SK-N-SH (cell line): ENCODE measurements at regions not wholly inside any gene's neighbourhood (a gene's known extent, or its start where the extent isn't known, plus 50 kb on each side); places are given as distances from the start of the nearest gene placed in this dataset.

Source experiments
- CTCF ChIA-PET: fragments of 300-600, 350-600 bp; formaldehyde crosslinking; extraction: SDS; loops from one replicate; lab custom pipeline; 2021; lab: Yijun Ruan, JAX
- POLR2A ChIA-PET: fragments of 350-600 bp; sonication (Branson Sonifier 250); formaldehyde crosslinking; extraction: SDS; loops from one replicate; lab custom pipeline; 2020; ENCODE audit warnings: antibody characterized with exemption, inconsistent platforms; lab: Yijun Ruan, JAX
- DNase-seq: peaks from one replicate; pipeline ENCODE4 v3.0.0; 2012
- H2AFZ ChIP-seq: fragments of 200-600 bp; sonication (generic); 2 replicates; pipeline ENCODE4 v1.8.1; 2016; ENCODE audit warnings: antibody characterized with exemption, mild to moderate bottlenecking, low read depth
- H3F3A ChIP-seq: fragments of 200-600 bp; sonication (generic); replicated peaks from 2 replicates; pipeline ENCODE3; 2016; ENCODE audit warnings: antibody characterized with exemption, mild to moderate bottlenecking; ENCODE audit not compliant: insufficient read depth
- H3K27ac ChIP-seq, 2 experiments: fragments of 200-500 bp in 1 of 2; fragments of 200-600 bp in 1 of 2; sonication (Bioruptor generic) in 1 of 2; sonication (generic), shearing (Covaris generic) in 1 of 2; 2 replicates each; pipeline versions ENCODE4 v1.5.1 to v1.6.1; 2014 to 2016; ENCODE audit warnings: low read depth in 2 of 2, inconsistent platforms in 1 of 2, low read length in 1 of 2, mild to moderate bottlenecking in 1 of 2, mixed read lengths in 1 of 2
- H3K27me3 ChIP-seq: fragments of 200-600 bp; sonication (generic), shearing (Covaris generic); 2 replicates; pipeline ENCODE4 v1.6.1; 2016; ENCODE audit warnings: mixed run types; ENCODE audit not compliant: insufficient read depth
- H3K36me3 ChIP-seq, 2 experiments: fragments of 200-500 bp in 1 of 2; fragments of 200-600 bp in 1 of 2; sonication (Bioruptor generic) in 1 of 2; sonication (generic) in 1 of 2; replicated peaks in 1 of 2; 2 replicates each; pipeline versions ENCODE3 to v1.5.1; 2014 to 2016; ENCODE audit warnings: low read length in 1 of 2, mild to moderate bottlenecking in 1 of 2; ENCODE audit not compliant: insufficient read depth in 2 of 2, control insufficient read depth in 1 of 2
- H3K4me1 ChIP-seq, 2 experiments: fragments of 200-500 bp in 1 of 2; fragments of 200-600 bp in 1 of 2; sonication (Bioruptor generic) in 1 of 2; sonication (generic), shearing (Covaris generic) in 1 of 2; 2 replicates each; pipeline versions ENCODE4 v1.5.1 to v1.6.1; 2014 to 2016; ENCODE audit warnings: low read depth in 1 of 2, low read length in 1 of 2, mixed run types in 1 of 2; ENCODE audit not compliant: insufficient read depth in 2 of 2, control insufficient read depth in 1 of 2
- H3K4me2 ChIP-seq: fragments of 200-600 bp; sonication (generic), shearing (Covaris generic); 2 replicates; pipeline ENCODE4 v1.6.1; 2017; ENCODE audit warnings: mixed run types
- H3K4me3 ChIP-seq, 2 experiments: fragments of 200-500 bp in 1 of 2; fragments of 200-600 bp in 1 of 2; sonication (Bioruptor generic) in 1 of 2; sonication (generic), shearing (Covaris generic) in 1 of 2; 2 replicates each; pipeline versions ENCODE4 v1.5.1 to v1.8.1; 2014 to 2016; ENCODE audit warnings: low read depth in 2 of 2, inconsistent platforms in 1 of 2, low read length in 1 of 2, mild to moderate bottlenecking in 1 of 2, mixed read lengths in 1 of 2, moderate library complexity in 1 of 2
- H3K79me2 ChIP-seq: fragments of 200-600 bp; sonication (generic); 2 replicates; pipeline ENCODE4 v1.8.1; 2017; ENCODE audit warnings: mild to moderate bottlenecking; ENCODE audit not compliant: insufficient read depth
- H3K9ac ChIP-seq: fragments of 200-600 bp; sonication (generic); 2 replicates; pipeline ENCODE4 v1.6.1; 2017; ENCODE audit warnings: mixed run types
- H3K9me2 ChIP-seq: fragments of 200-600 bp; sonication (generic); 2 replicates; pipeline ENCODE4 v1.6.1; 2017; ENCODE audit warnings: mixed run types
- H3K9me3 ChIP-seq: fragments of 200-600 bp; sonication (generic); 2 replicates; pipeline ENCODE4 v1.6.1; 2017; ENCODE audit warnings: mixed run types, mild to moderate bottlenecking, moderate library complexity
- H4K20me1 ChIP-seq: fragments of 200-600 bp; sonication (generic); 2 replicates; pipeline ENCODE4 v1.6.1; 2017; ENCODE audit warnings: mild to moderate bottlenecking, mixed run types; ENCODE audit not compliant: insufficient read depth
- CHD2 ChIP-seq: fragments of 150-350 bp; IDR thresholded peaks from 2 replicates; pipeline ENCODE4 v1.6.1; 2018; ENCODE audit warnings: low read length; ENCODE audit not compliant: partially characterized antibody
- ELF1 ChIP-seq: IDR thresholded peaks from 2 replicates; pipeline ENCODE4 v1.4.0; 2012
- FOXJ3 ChIP-seq: sonication (generic); formaldehyde crosslinking; IDR thresholded peaks from 2 replicates; pipeline ENCODE4 v1.5.1; 2020; ENCODE audit warnings: mild to moderate bottlenecking, missing genetic modification reagents
- JUND ChIP-seq: IDR thresholded peaks from 2 replicates; pipeline ENCODE4 v1.4.0; 2012
- MEF2A ChIP-seq: IDR thresholded peaks from 2 replicates; pipeline ENCODE4 v1.4.0; 2012; ENCODE audit warnings: low read depth, borderline replicate concordance
- NRF1 ChIP-seq: IDR thresholded peaks from 2 replicates; pipeline ENCODE4 v1.6.1; 2012; ENCODE audit warnings: low read depth, mild to moderate bottlenecking, low read length
- PBX3 ChIP-seq: IDR thresholded peaks from 2 replicates; pipeline ENCODE4; 2012
- RAD21 ChIP-seq: IDR thresholded peaks from 2 replicates; pipeline ENCODE4 v1.6.1; 2012; ENCODE audit warnings: mild to moderate bottlenecking, low read length
- RCOR1 ChIP-seq: fragments of 150-350 bp; IDR thresholded peaks from 2 replicates; pipeline ENCODE4 v1.6.1; 2017; ENCODE audit warnings: antibody characterized with exemption, low read length
- REST ChIP-seq: IDR thresholded peaks from 2 replicates; pipeline ENCODE4 v1.6.1; 2012; ENCODE audit warnings: mild to moderate bottlenecking, low read depth, low read length, moderate library complexity
- RFX5 ChIP-seq: IDR thresholded peaks from 2 replicates; pipeline ENCODE4 v1.6.1; 2012; ENCODE audit warnings: mild to moderate bottlenecking, improper control_type of control experiment, low read length
- RXRA ChIP-seq: IDR thresholded peaks from 2 replicates; pipeline ENCODE4 v1.4.0; 2012; ENCODE audit warnings: low read depth, mild to moderate bottlenecking, borderline replicate concordance
- YY1 ChIP-seq: IDR thresholded peaks from 2 replicates; pipeline ENCODE4 v1.4.0; 2012; ENCODE audit warnings: low read depth, mild to moderate bottlenecking
- WGBS: methylation state at CpG from one replicate; pipeline ENCODE4 v1.1.6; 2017; ENCODE audit warnings: low lambda C conversion rate; 5-methylcytosine and 5-hydroxymethylcytosine counted together
- TF ChIP-seq, protein P1 (sequence below): fragments of 150-350 bp; IDR thresholded peaks from 2 replicates; pipeline ENCODE4 v1.6.1; 2017; ENCODE audit warnings: antibody characterized with exemption, low read length, low read depth, borderline replicate concordance
- TF ChIP-seq, protein P2 (sequence below): IDR thresholded peaks from 2 replicates; pipeline ENCODE4 v1.4.0; 2012; ENCODE audit warnings: low read depth, borderline replicate concordance
- TF ChIP-seq, protein P3 (sequence below): IDR thresholded peaks from 2 replicates; pipeline ENCODE4 v1.4.0; 2012; ENCODE audit warnings: low read depth, borderline replicate concordance

DNA sequence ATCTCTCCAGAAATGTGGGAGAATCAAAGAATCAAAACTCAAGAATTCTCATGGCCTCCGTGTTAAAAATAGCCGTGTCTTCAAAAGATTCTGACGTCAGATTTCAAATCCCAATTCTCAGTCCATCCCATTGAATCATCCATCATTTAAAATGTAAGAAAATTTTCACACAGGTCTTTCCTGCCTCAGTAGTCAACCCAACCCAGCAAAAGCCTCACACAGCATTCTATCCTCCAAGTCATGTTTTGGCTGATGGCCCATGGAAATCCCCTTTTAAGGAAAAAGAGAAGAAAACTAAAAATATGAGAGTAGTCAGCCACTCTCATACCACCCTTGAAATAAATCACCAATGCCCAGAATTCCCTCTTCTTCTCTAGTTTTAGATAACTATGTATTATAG is 211.8 kb downstream of the C1D start:
- no peaks in the 10 kb centered on the region for H3K36me3 ChIP-seq
- CTCF ChIA-PET, result interaction anchor here (11.7 kb wide), 1 partner anchor 179 kb away, joined by 150 read pairs; no protein-coding TSS in a partner anchor
- H3K27ac ChIP-seq, result no peak overlapping the region; a peak in 1 of 4 replicates
- no peaks in the 10 kb centered on the region for H3K27me3 ChIP-seq
- no peaks in the 10 kb centered on the region for H3F3A ChIP-seq
- no peaks in the 10 kb centered on the region for H4K20me1 ChIP-seq
- no peaks in the 10 kb centered on the region for H3K79me2 ChIP-seq
- no peak for DNase-seq
- POLR2A ChIA-PET, result no interaction called here
- peaks cover 3 to 22% of the 10 kb centered on the region in 2 experiments; a peak in 3 of 4 replicates for H3K4me1 ChIP-seq
- H3K9me3 ChIP-seq, result no peaks in the 10 kb centered on the region
- H3K4me2 ChIP-seq, result no peak overlapping the region
- no peaks in the 10 kb centered on the region for H3K9me2 ChIP-seq
- WGBS, result 70% methylated on average over 3 of the region's 3 CpGs
- H3K4me3 ChIP-seq, result no peak overlapping the region
- no peak overlapping the region for H2AFZ ChIP-seq
- no peak overlapping the region for H3K9ac ChIP-seq
- TF ChIP-seq RCOR1, result no peak

DNA sequence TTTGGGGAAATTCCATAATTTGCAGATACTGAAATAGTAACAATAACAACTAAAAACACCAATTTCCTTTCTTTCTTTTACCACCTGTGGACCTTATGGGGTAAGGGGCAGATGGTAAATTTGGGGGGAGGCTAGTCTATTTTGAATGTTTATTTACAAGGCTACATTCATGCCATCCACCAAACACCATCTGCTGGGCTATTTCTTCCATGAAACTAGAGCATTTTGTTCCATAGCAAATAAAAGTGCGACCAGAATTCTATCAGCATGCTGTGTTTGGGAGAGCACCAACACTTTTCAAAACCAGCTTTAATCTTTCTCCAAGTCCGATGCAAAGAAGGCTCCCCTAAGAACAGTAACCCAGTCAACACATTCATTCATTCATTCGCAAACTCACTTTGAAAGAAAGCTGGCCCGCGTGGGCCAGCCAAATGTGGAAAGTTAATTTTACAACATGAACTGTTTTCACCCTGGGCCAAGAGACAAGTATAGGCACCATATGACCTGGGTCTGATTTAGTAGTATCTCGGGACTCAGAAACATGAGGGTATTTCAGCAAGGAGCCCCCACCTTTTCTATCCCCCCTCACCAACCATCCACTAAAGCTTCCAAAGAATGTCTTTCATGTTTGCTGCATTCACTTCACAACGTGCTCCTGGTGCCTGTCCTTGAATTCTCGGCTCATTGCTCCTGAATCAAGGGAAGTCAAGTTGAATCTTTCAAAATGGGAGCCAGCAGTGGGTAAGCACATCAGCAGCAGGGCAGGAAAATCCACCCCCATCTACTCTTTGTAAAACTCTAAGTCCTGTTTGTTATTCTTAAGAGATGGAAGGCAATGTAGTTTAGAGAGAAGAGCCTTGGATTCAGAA is 210.6 kb downstream of the C1D start:
- Histone ChIP-seq H3K9me3 (no peaks in the 10 kb centered on the region), H2AFZ (no peak overlapping the region), H4K20me1 (no peaks in the 10 kb centered on the region), H3K4me1 (peaks cover 0 to 18% of the 10 kb centered on the region in 2 experiments; a peak in 2 of 4 replicates), H3K27ac (peak overlapping the region in 1 of 2 experiments; percentile 97; a peak in 2 of 4 replicates), H3K36me3 (no peaks in the 10 kb centered on the region), H3K27me3 (no peaks in the 10 kb centered on the region), H3K79me2 (no peaks in the 10 kb centered on the region), H3K9me2 (no peaks in the 10 kb centered on the region), H3K4me2 (no peak overlapping the region), H3F3A (no peaks in the 10 kb centered on the region), H3K4me3 (no peak overlapping the region), H3K9ac (no peak overlapping the region)
- 87% methylated on average over 8 of the region's 8 CpGs for WGBS
- no peak for DNase-seq
- ChIA-PET CTCF (interaction anchor here (0.6 to 3.1 kb wide), 6 partner anchors 10 to 530 kb away, joined by 3 to 20 read pairs (median 9); no protein-coding TSS in a partner anchor), POLR2A (interaction anchor here (1.2 kb wide), 1 partner anchor 25 kb away, joined by 4 read pairs; no protein-coding TSS in a partner anchor)
- no peak for TF ChIP-seq ELF1
- no peak for TF ChIP-seq RFX5
- TF ChIP-seq NRF1, result no peak
- TF ChIP-seq, protein P1, sequence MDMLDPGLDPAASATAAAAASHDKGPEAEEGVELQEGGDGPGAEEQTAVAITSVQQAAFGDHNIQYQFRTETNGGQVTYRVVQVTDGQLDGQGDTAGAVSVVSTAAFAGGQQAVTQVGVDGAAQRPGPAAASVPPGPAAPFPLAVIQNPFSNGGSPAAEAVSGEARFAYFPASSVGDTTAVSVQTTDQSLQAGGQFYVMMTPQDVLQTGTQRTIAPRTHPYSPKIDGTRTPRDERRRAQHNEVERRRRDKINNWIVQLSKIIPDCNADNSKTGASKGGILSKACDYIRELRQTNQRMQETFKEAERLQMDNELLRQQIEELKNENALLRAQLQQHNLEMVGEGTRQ, result no peak
- no peak for TF ChIP-seq JUND
- TF ChIP-seq, protein P2, sequence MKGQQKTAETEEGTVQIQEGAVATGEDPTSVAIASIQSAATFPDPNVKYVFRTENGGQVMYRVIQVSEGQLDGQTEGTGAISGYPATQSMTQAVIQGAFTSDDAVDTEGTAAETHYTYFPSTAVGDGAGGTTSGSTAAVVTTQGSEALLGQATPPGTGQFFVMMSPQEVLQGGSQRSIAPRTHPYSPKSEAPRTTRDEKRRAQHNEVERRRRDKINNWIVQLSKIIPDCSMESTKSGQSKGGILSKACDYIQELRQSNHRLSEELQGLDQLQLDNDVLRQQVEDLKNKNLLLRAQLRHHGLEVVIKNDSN, result no peak
- TF ChIP-seq REST, result no peak
- TF ChIP-seq PBX3, result no peak
- TF ChIP-seq YY1, result no peak
- TF ChIP-seq, protein P3, sequence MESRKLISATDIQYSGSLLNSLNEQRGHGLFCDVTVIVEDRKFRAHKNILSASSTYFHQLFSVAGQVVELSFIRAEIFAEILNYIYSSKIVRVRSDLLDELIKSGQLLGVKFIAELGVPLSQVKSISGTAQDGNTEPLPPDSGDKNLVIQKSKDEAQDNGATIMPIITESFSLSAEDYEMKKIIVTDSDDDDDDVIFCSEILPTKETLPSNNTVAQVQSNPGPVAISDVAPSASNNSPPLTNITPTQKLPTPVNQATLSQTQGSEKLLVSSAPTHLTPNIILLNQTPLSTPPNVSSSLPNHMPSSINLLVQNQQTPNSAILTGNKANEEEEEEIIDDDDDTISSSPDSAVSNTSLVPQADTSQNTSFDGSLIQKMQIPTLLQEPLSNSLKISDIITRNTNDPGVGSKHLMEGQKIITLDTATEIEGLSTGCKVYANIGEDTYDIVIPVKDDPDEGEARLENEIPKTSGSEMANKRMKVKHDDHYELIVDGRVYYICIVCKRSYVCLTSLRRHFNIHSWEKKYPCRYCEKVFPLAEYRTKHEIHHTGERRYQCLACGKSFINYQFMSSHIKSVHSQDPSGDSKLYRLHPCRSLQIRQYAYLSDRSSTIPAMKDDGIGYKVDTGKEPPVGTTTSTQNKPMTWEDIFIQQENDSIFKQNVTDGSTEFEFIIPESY, result no peak
- no peak for TF ChIP-seq RXRA
- TF ChIP-seq MEF2A, result no peak
- no peak for TF ChIP-seq RAD21
- no peak for TF ChIP-seq FOXJ3
- TF ChIP-seq CHD2, result no peak
